ENCODE measurements at regions not wholly inside any gene's neighbourhood (a gene's known extent, or its start where the extent isn't known, plus 50 kb on each side); places are given as distances from the start of the nearest gene placed in this dataset.
A peak's percentile ranks its signal among the peaks of the same experiment; 100 is the strongest.

DNA sequence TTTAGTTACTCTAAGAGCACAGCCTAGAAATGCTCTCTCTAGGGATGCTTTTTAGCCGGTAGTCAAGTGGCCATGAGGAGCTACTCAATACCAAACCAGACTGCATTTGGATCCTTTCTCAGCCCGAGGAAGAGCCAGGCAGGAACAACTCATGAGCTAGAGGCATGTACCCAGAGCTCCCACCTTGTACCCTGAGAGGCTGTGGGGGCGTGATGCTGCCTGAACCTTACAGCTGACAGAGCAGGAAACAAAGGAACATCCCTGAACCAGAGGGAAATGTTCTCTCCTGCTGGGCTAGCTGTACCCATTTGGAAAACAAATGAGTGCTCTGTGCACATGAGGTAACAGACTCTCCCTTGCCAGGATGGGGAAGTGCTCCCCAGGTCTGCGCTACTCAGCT is 131.6 kb downstream of the OSR1 start:
- Histone ChIP-seq H3K4me2 (ENCODE audit: low read length) (no peak overlapping the region), H4K20me1 (ENCODE audit: low read length) (no peaks in the 10 kb centered on the region), H3K9ac (ENCODE audit: low read length) (no peak overlapping the region), H3K4me1 (ENCODE audit: insufficient read depth, low read length) (peaks cover 8% of the 10 kb centered on the region; the same call in 1 of the 2 replicates), H3K9me2 (replicated peaks; ENCODE audit: low read length) (no peaks in the 10 kb centered on the region), H2AFZ (ENCODE audit: low read length) (no peak overlapping the region), H3K4me3 (ENCODE audit: low read length) (no peak overlapping the region), H3F3A (ENCODE audit: low read length, unreplicated experiment) (no peaks in the 10 kb centered on the region), H3K36me3 (ENCODE audit: low read depth, low read length) (no peaks in the 10 kb centered on the region), H3K9me3 (ENCODE audit: low read length) (no peaks in the 10 kb centered on the region), H3K27ac (ENCODE audit: low read length) (no peak overlapping the region), H3K27me3 (ENCODE audit: low read length) (no peaks in the 10 kb centered on the region), H3K79me2 (ENCODE audit: low read length) (no peaks in the 10 kb centered on the region)
- DNase-seq (no peak), ATAC-seq (no peak)
- POLR2A ChIA-PET (ENCODE audit: unreplicated experiment), result no interaction called here
- no TSS peak for BruUV-seq (replicated peaks)
- intact Hi-C loops (cut with micrococcal nuclease), result no loop called here
- no peak for TF ChIP-seq EZH2 (IDR thresholded peaks at IDR 0.05; ENCODE audit: low read length, unreplicated experiment)
- TF ChIP-seq EZH2phosphoT487 (IDR thresholded peaks at IDR 0.05; ENCODE audit: borderline replicate concordance, low read length), result no peak
- TF ChIP-seq, protein P1, sequence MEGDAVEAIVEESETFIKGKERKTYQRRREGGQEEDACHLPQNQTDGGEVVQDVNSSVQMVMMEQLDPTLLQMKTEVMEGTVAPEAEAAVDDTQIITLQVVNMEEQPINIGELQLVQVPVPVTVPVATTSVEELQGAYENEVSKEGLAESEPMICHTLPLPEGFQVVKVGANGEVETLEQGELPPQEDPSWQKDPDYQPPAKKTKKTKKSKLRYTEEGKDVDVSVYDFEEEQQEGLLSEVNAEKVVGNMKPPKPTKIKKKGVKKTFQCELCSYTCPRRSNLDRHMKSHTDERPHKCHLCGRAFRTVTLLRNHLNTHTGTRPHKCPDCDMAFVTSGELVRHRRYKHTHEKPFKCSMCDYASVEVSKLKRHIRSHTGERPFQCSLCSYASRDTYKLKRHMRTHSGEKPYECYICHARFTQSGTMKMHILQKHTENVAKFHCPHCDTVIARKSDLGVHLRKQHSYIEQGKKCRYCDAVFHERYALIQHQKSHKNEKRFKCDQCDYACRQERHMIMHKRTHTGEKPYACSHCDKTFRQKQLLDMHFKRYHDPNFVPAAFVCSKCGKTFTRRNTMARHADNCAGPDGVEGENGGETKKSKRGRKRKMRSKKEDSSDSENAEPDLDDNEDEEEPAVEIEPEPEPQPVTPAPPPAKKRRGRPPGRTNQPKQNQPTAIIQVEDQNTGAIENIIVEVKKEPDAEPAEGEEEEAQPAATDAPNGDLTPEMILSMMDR (conservative IDR thresholded peaks at IDR 0.05; ENCODE audit: low read depth, low read length), result no peak
- CTCF ChIA-PET, result no interaction called here

DNA sequence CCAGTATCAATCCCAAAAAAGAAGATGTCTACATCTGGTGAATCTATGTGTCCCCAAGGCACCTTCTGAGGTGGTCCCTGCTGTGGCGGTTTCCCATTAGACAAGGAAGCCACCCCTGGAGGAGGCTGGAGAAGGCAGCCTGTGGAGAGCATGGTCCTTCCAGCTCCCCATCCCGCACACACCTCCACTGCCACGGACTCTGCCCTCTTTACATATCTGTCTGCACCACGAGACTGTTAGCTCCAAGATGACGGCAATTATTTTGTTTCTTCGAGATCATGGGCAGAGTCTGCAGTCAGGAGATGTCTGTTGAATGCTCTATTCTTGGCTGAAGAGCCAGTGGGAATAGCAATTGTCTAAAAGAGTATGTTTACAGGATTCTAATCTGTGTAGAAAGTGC is 132.0 kb downstream of the OSR1 start:
- Histone ChIP-seq H3K9me2 (replicated peaks; ENCODE audit: low read length) (no peaks in the 10 kb centered on the region), H2AFZ (ENCODE audit: low read length) (no peak overlapping the region), H3K9me3 (ENCODE audit: low read length) (no peaks in the 10 kb centered on the region), H3F3A (ENCODE audit: low read length, unreplicated experiment) (no peaks in the 10 kb centered on the region), H3K79me2 (ENCODE audit: low read length) (no peaks in the 10 kb centered on the region), H3K27me3 (ENCODE audit: low read length) (no peaks in the 10 kb centered on the region), H3K4me3 (ENCODE audit: low read length) (no peak overlapping the region), H3K9ac (ENCODE audit: low read length) (no peak overlapping the region), H4K20me1 (ENCODE audit: low read length) (no peaks in the 10 kb centered on the region), H3K27ac (ENCODE audit: low read length) (no peak overlapping the region), H3K4me2 (ENCODE audit: low read length) (no peak overlapping the region), H3K36me3 (ENCODE audit: low read depth, low read length) (no peaks in the 10 kb centered on the region), H3K4me1 (ENCODE audit: insufficient read depth, low read length) (peaks cover 8% of the 10 kb centered on the region; the same call in 1 of the 2 replicates)
- POLR2A ChIA-PET (ENCODE audit: unreplicated experiment), result no interaction called here
- ATAC-seq, result no peak
- intact Hi-C loops (cut with micrococcal nuclease), result no loop called here
- TF ChIP-seq, protein P1 (conservative IDR thresholded peaks at IDR 0.05; ENCODE audit: low read depth, low read length), result no peak
- no peak for TF ChIP-seq EZH2 (IDR thresholded peaks at IDR 0.05; ENCODE audit: low read length, unreplicated experiment)
- no peak for TF ChIP-seq EZH2phosphoT487 (IDR thresholded peaks at IDR 0.05; ENCODE audit: borderline replicate concordance, low read length)
- DNase-seq, result no peak
- CTCF ChIA-PET, result no interaction called here
- BruUV-seq (replicated peaks), result no TSS peak

DNA sequence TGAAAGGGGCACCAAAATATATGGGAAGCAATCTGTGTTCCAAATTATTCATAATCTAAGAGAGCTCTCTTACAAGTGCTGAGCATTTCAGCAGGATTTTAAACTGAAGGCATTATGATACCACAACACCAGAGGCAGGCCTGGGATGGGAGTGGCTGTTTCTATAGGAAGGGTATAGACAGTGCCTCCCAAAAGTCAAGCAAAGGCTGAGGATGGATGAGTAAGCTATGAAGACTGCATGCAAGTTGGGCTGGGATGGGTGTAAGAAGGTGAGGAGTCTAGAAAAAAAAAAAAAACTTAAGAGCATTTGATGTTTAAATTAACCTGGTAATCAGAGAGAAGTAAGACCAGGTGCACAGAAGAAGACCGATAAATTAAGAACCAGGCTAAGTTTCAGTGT is 132.5 kb downstream of the OSR1 start:
- no peak overlapping the region for H3K4me2 ChIP-seq (ENCODE audit: low read length)
- BruUV-seq (replicated peaks), result no TSS peak

More for the DNA sequence above, 132.5 kb downstream of the OSR1 start:
- Histone ChIP-seq H3K27me3 (ENCODE audit: low read length) (no peaks in the 10 kb centered on the region), H2AFZ (ENCODE audit: low read length) (no peak overlapping the region), H3K79me2 (ENCODE audit: low read length) (no peaks in the 10 kb centered on the region), H3K9me2 (replicated peaks; ENCODE audit: low read length) (no peaks in the 10 kb centered on the region), H3K9ac (ENCODE audit: low read length) (no peak overlapping the region), H3F3A (ENCODE audit: low read length, unreplicated experiment) (no peaks in the 10 kb centered on the region), H3K4me3 (ENCODE audit: low read length) (no peak overlapping the region), H4K20me1 (ENCODE audit: low read length) (no peaks in the 10 kb centered on the region), H3K4me1 (ENCODE audit: insufficient read depth, low read length) (peaks cover 8% of the 10 kb centered on the region; the same call in 1 of the 2 replicates), H3K27ac (ENCODE audit: low read length) (no peak overlapping the region), H3K9me3 (ENCODE audit: low read length) (no peaks in the 10 kb centered on the region), H3K36me3 (ENCODE audit: low read depth, low read length) (no peaks in the 10 kb centered on the region)
- ChIA-PET POLR2A (ENCODE audit: unreplicated experiment) (interaction anchor here (0.6 kb wide), 1 partner anchor 132 kb away, joined by 3 read pairs; the partner anchor contains the start of gene OSR1), CTCF (no interaction called here)
- no peak for TF ChIP-seq EZH2 (IDR thresholded peaks at IDR 0.05; ENCODE audit: low read length, unreplicated experiment)
- TF ChIP-seq, protein P1 (conservative IDR thresholded peaks at IDR 0.05; ENCODE audit: low read depth, low read length), result no peak
- ATAC-seq, result peak; percentile 24; the same call in 1 of the 2 replicates
- intact Hi-C loops (cut with micrococcal nuclease), result no loop called here
- peak; percentile 14 for DNase-seq
